OCI-LY7 (cell line): ENCODE measurements at regions not wholly inside any gene's neighbourhood (a gene's known extent, or its start where the extent isn't known, plus 50 kb on each side); places are given as distances from the start of the nearest gene placed in this dataset.

Experiments
- EZH2phosphoT487 ChIP-seq: fragments of 200-600 bp; sonication (generic); IDR thresholded peaks from 2 replicates; pipeline ENCODE4 v1.6.1; 2018; ENCODE audit warnings: low read depth, borderline replicate concordance, mild to moderate bottlenecking, mixed run types, antibody characterized with exemption, low read length, moderate library complexity, mixed read lengths
- TF ChIP-seq, protein P1 (sequence below): fragments of 200-600 bp; sonication (generic); conservative IDR thresholded peaks from 2 replicates; pipeline ENCODE4 v1.5.1; 2014; ENCODE audit warnings: mild to moderate bottlenecking, antibody characterized with exemption, low read length, moderate library complexity, mixed read lengths

DNA sequence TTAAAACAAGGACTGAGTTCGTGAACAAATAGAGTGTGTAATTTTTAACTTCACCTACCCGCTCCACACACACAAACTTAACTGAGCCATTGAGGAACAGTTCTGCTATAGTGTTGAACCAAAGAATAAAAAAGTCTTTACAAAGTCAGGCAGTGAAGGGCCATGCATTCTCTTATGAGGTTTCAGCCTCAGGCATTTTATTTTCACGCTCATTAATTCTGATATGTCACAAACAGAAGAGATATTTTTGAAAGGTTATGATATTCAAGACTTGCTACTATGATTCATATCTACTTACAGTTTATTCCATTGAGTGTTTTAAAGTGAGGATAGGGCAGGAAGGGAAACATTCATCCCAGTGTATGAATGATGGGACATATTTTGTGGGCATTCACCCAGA, 282.2 kb downstream of the SLITRK5 start:
- TF ChIP-seq, protein P1, sequence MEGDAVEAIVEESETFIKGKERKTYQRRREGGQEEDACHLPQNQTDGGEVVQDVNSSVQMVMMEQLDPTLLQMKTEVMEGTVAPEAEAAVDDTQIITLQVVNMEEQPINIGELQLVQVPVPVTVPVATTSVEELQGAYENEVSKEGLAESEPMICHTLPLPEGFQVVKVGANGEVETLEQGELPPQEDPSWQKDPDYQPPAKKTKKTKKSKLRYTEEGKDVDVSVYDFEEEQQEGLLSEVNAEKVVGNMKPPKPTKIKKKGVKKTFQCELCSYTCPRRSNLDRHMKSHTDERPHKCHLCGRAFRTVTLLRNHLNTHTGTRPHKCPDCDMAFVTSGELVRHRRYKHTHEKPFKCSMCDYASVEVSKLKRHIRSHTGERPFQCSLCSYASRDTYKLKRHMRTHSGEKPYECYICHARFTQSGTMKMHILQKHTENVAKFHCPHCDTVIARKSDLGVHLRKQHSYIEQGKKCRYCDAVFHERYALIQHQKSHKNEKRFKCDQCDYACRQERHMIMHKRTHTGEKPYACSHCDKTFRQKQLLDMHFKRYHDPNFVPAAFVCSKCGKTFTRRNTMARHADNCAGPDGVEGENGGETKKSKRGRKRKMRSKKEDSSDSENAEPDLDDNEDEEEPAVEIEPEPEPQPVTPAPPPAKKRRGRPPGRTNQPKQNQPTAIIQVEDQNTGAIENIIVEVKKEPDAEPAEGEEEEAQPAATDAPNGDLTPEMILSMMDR: no peak
- no peak for TF ChIP-seq EZH2phosphoT487
